ENCODE measurements at regions not wholly inside any gene's neighbourhood (a gene's known extent, or its start where the extent isn't known, plus 50 kb on each side); places are given as distances from the start of the nearest gene placed in this dataset.

DNA sequence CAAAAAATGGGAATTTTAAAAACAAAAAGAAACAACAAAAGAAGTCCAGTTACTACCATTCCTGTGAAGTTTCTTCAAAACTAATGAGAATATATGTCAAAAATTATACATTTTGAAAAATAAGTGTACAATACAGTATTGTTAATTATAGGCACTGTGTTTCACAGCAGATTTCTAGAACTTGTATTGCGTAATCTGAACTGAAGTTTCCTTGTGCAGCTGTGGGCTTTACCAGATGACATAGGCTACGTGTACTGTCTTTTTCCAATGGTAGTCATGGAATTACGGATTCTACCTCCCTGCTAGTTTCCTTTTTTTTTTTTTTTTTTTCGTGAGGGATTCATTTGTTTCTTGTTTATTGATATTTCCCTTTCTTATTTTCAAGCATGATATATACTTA lies 113.8 kb upstream of the GABRA2 start:
- Histone ChIP-seq H3K27ac (ENCODE audit: low read depth, low read length, poor library complexity, severe bottlenecking) (no peak overlapping the region), H3K4me3 (ENCODE audit: low read depth, low read length, poor library complexity, severe bottlenecking) (no peak overlapping the region), H3K9me3 (ENCODE audit: low read depth, low read length, poor library complexity, severe bottlenecking) (no peaks in the 10 kb centered on the region), H3K4me1 (ENCODE audit: insufficient read depth, low read length, poor library complexity, severe bottlenecking) (peaks cover 16% of the 10 kb centered on the region), H3K27me3 (replicated peaks; ENCODE audit: insufficient read depth, low read depth, low read length, poor library complexity) (no peaks in the 10 kb centered on the region), H3K36me3 (ENCODE audit: insufficient read depth, low read length, poor library complexity, severe bottlenecking) (no peaks in the 10 kb centered on the region)
- CTCF ChIA-PET = interaction anchor here (0.7 kb wide), 1 partner anchor 619 kb away, joined by 3 read pairs; no protein-coding TSS in a partner anchor
- peak; percentile 5 for DNase-seq (ENCODE audit: low spot score)
- POLR2A ChIA-PET (ENCODE audit: low non-redundant PET) = no interaction called here
- no TSS peak for BruUV-seq (replicated peaks)
- intact Hi-C loops (cut with micrococcal nuclease; ENCODE audit: unreplicated experiment) = no loop called here
- TF ChIP-seq, protein P1, sequence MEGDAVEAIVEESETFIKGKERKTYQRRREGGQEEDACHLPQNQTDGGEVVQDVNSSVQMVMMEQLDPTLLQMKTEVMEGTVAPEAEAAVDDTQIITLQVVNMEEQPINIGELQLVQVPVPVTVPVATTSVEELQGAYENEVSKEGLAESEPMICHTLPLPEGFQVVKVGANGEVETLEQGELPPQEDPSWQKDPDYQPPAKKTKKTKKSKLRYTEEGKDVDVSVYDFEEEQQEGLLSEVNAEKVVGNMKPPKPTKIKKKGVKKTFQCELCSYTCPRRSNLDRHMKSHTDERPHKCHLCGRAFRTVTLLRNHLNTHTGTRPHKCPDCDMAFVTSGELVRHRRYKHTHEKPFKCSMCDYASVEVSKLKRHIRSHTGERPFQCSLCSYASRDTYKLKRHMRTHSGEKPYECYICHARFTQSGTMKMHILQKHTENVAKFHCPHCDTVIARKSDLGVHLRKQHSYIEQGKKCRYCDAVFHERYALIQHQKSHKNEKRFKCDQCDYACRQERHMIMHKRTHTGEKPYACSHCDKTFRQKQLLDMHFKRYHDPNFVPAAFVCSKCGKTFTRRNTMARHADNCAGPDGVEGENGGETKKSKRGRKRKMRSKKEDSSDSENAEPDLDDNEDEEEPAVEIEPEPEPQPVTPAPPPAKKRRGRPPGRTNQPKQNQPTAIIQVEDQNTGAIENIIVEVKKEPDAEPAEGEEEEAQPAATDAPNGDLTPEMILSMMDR (conservative IDR thresholded peaks at IDR 0.05; ENCODE audit: low read depth, low read length) = no peak
- no peak for TF ChIP-seq EZH2 (IDR thresholded peaks at IDR 0.05; ENCODE audit: borderline replicate concordance, low read depth, low read length, poor library complexity, severe bottlenecking)

DNA sequence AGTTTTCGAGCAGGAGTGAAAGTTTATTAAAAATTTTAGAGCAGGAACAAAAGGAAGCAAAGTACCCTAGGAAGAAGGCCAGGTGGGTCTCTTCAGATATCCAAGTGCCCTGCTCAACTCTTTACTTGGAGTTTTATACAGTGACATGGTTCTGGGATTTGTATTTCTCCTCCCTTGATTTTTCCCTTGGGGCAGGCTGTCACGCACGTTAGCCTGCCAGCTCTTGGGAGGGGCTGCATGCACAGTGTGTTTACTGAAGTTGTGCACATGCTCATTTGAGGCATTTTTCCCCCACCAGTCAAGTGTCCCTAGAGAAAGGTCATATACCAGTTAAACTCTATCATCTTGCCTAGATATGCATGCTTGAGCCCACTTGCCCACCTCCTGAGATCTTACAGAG lies 102.5 kb upstream of the GABRA2 start:
- CTCF ChIA-PET = no interaction called here
- Histone ChIP-seq H3K27me3 (replicated peaks; ENCODE audit: insufficient read depth, low read depth, low read length, poor library complexity) (no peaks in the 10 kb centered on the region), H3K27ac (ENCODE audit: low read depth, low read length, poor library complexity, severe bottlenecking) (no peak overlapping the region), H3K9me3 (ENCODE audit: low read depth, low read length, poor library complexity, severe bottlenecking) (no peaks in the 10 kb centered on the region), H3K4me3 (ENCODE audit: low read depth, low read length, poor library complexity, severe bottlenecking) (no peak overlapping the region), H3K36me3 (ENCODE audit: insufficient read depth, low read length, poor library complexity, severe bottlenecking) (no peaks in the 10 kb centered on the region), H3K4me1 (ENCODE audit: insufficient read depth, low read length, poor library complexity, severe bottlenecking) (no peaks in the 10 kb centered on the region)
- BruUV-seq (replicated peaks) = no TSS peak
- POLR2A ChIA-PET (ENCODE audit: low non-redundant PET) = no interaction called here
- no peak for DNase-seq (ENCODE audit: low spot score)
- intact Hi-C loops (cut with micrococcal nuclease; ENCODE audit: unreplicated experiment) = no loop called here
- TF ChIP-seq, protein P1 (conservative IDR thresholded peaks at IDR 0.05; ENCODE audit: low read depth, low read length) = no peak
- TF ChIP-seq EZH2 (IDR thresholded peaks at IDR 0.05; ENCODE audit: borderline replicate concordance, low read depth, low read length, poor library complexity, severe bottlenecking) = no peak

DNA sequence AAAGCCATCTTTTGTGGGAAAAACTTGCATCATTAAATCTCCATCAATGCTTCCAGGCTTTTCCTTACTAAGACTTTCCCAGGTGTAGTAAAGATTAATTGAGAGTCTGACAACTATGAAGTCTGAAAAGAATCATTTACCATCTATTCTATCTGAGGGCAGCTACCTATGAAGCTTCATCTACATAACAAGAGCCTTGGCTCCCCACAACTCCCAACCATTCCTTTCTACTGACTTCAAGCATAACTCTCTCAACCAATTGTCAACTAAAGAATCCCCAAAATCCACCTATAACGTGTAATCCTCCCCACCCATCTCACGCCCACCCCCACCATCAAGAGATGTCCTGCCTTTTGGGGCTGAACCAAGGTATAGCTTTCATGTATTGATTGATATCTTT lies 101.5 kb upstream of the GABRA2 start:
- no TSS peak for BruUV-seq (replicated peaks)
- H3K4me3 ChIP-seq (ENCODE audit: low read depth, low read length, poor library complexity, severe bottlenecking) = no peak overlapping the region
- CTCF ChIA-PET = no interaction called here
- POLR2A ChIA-PET (ENCODE audit: low non-redundant PET) = no interaction called here
- intact Hi-C loops (cut with micrococcal nuclease; ENCODE audit: unreplicated experiment) = no loop called here
- H3K27ac ChIP-seq (ENCODE audit: low read depth, low read length, poor library complexity, severe bottlenecking) = no peak overlapping the region
- no peaks in the 10 kb centered on the region for H3K27me3 ChIP-seq (replicated peaks; ENCODE audit: insufficient read depth, low read depth, low read length, poor library complexity)
- H3K9me3 ChIP-seq (ENCODE audit: low read depth, low read length, poor library complexity, severe bottlenecking) = no peaks in the 10 kb centered on the region
- no peak for DNase-seq (ENCODE audit: low spot score)
- no peaks in the 10 kb centered on the region for H3K4me1 ChIP-seq (ENCODE audit: insufficient read depth, low read length, poor library complexity, severe bottlenecking)
- H3K36me3 ChIP-seq (ENCODE audit: insufficient read depth, low read length, poor library complexity, severe bottlenecking) = no peaks in the 10 kb centered on the region
- TF ChIP-seq EZH2 (IDR thresholded peaks at IDR 0.05; ENCODE audit: borderline replicate concordance, low read depth, low read length, poor library complexity, severe bottlenecking) = no peak
- TF ChIP-seq, protein P1 (conservative IDR thresholded peaks at IDR 0.05; ENCODE audit: low read depth, low read length) = no peak

All from A673 (cell line).